ENCODE measurements at regions not wholly inside any gene's neighbourhood (a gene's known extent, or its start where the extent isn't known, plus 50 kb on each side); places are given as distances from the start of the nearest gene placed in this dataset.

DNA sequence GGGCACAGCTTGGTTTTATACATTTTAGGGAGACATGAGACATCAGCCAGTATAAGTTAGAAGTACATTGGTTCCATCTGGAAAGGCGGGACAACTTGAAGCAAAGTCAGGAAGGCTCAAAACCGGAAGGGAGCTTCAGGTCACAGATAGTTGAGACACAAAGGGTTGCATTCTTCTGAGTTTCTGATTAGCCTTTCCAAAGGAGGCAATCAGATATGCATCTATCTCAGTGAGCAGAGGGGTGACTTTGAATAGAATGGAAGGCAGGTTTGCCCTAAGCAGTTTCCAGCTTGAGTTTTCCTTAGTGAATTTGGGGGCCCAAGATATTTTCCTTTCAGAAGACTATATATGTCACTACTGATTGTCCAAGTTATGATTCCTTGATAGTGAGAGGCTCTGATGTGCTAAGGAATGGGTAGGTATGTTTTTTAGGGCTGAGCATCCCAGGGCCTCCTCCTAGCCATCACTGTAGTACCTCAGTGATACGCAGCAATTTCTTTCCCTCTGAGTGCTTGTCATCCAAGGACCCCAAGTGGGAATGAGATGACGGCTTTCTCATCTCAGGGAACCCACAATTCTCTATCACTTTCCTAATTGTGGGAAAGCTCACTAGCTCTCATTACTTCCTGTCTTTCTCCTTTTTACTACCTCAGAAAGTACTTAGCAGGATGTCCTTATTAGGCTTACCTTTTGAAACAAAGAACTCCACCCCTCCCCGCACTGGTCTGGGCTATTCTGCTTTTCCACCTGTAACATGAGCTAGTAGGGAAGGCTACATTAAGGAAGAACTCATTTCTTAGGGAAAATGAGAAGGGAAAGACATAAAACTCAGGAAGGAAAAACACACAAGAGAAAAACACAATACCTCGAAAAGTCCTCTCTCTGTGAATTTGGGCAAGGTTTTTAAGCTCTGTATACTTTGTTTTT is 632.7 kb downstream of the RAPGEF2 start:
- no peak for DNase-seq (ENCODE audit: low read depth)
- no peak overlapping the region for H3K4me3 ChIP-seq (ENCODE audit: low read length)
- TF ChIP-seq, protein P1, sequence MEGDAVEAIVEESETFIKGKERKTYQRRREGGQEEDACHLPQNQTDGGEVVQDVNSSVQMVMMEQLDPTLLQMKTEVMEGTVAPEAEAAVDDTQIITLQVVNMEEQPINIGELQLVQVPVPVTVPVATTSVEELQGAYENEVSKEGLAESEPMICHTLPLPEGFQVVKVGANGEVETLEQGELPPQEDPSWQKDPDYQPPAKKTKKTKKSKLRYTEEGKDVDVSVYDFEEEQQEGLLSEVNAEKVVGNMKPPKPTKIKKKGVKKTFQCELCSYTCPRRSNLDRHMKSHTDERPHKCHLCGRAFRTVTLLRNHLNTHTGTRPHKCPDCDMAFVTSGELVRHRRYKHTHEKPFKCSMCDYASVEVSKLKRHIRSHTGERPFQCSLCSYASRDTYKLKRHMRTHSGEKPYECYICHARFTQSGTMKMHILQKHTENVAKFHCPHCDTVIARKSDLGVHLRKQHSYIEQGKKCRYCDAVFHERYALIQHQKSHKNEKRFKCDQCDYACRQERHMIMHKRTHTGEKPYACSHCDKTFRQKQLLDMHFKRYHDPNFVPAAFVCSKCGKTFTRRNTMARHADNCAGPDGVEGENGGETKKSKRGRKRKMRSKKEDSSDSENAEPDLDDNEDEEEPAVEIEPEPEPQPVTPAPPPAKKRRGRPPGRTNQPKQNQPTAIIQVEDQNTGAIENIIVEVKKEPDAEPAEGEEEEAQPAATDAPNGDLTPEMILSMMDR (IDR thresholded peaks at IDR 0.05; ENCODE audit: insufficient read depth, low read depth, low read length, missing control alignments), result no peak

DNA sequence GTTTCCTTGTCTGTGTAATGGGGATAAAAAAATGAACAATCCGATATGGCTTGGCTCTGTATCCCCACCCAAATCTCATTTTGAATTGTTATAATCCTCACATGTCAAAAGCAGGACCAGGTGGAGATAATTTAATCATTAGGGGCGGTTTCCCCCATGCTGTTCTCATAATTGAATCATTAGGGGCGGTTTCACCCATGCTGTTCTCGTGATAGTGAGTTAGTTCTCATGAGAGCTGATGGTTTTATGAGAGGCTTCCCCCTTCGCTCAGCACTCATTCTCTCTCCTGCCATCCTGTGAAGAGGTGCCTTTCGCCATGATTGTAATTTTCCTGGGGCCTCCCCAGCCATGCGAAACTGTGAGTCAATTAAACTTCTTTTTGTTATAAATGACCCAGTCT is 633.5 kb downstream of the RAPGEF2 start:
- TF ChIP-seq, protein P1 (IDR thresholded peaks at IDR 0.05; ENCODE audit: insufficient read depth, low read depth, low read length, missing control alignments), result no peak

DNA sequence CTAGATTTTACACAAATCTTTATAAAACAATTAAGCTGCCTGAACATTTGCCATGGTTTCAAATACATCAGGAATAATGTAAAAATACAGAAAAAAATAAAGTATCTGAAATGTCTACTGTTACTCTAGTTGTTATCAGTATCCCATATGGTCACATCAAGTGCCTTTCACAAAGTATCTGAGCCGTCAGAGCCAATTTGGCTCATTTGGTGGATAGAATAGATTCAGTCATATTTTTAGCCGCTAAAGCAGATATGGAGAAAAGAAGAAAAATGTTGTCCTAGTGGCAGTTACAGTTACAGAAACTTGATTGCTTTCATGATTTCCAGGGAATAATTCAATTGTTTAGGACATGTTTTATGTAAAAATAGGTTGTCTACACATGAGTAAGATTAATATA is 641.1 kb downstream of the RAPGEF2 start:
- no peak overlapping the region for H3K4me3 ChIP-seq (ENCODE audit: low read length)
- DNase-seq (ENCODE audit: low read depth), result no peak
- TF ChIP-seq, protein P1 (IDR thresholded peaks at IDR 0.05; ENCODE audit: insufficient read depth, low read depth, low read length, missing control alignments), result no peak

More for the DNA sequence above, 633.5 kb downstream of the RAPGEF2 start:
- H3K4me3 ChIP-seq (ENCODE audit: low read length), result no peak overlapping the region
- DNase-seq (ENCODE audit: low read depth), result no peak

DNA sequence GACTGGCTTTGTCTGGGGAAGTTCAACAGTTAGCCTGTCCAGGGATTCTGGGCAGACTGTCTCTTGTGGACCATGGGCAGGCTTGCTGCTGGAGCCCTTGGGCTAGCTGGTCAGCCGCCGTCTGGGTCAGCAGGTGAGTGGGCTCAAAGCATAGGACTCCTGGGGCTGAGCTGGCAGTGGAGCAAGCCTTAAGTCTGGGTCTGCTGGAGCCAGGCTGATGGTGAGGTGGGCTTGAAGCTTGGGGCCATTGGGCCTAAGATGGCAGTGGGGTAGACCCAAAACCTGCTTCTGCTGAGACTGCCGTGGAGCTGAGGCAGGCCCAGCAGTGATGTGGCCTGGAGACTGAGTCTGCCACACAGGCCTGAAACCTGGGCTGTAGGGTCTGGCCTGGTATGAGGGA is 645.1 kb downstream of the RAPGEF2 start:
- TF ChIP-seq, protein P1 (IDR thresholded peaks at IDR 0.05; ENCODE audit: insufficient read depth, low read depth, low read length, missing control alignments), result no peak
- no peak overlapping the region for H3K4me3 ChIP-seq (ENCODE audit: low read length)
- DNase-seq (ENCODE audit: low read depth), result no peak

DNA sequence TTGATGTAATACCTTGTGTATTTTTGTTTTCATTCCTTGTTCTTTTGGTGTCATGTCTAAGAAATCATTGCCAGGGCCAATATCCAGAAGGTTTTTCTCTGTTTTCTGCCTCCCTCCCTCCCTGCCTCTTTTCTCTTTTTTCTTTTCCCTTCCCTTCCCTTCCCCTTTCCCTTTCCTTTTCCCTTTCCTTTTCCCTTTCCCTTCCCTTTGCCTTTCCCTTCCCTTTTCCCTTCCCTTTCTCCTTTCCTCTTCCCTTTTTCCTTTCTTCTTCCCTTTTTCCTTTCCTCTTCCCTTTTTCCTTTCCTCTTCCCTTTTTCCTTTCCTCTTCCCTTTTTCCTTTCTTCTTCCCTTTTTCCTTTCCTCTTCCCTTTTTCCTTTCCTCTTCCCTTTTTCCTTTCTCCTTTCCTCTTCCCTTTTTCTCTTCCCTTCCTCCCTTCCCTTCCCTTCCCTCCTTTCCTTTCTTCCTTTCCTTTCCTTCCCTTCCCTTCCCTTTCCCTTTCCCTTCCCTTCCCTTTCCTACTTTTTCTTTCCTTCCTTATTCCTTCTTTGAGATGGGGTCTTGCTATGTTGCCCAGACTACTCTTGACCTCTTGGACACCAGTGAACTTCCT is 646.1 kb downstream of the RAPGEF2 start:
- H3K4me3 ChIP-seq (ENCODE audit: low read length), result no peak overlapping the region
- DNase-seq (ENCODE audit: low read depth), result no peak
- TF ChIP-seq, protein P1 (IDR thresholded peaks at IDR 0.05; ENCODE audit: insufficient read depth, low read depth, low read length, missing control alignments), result no peak

DNA sequence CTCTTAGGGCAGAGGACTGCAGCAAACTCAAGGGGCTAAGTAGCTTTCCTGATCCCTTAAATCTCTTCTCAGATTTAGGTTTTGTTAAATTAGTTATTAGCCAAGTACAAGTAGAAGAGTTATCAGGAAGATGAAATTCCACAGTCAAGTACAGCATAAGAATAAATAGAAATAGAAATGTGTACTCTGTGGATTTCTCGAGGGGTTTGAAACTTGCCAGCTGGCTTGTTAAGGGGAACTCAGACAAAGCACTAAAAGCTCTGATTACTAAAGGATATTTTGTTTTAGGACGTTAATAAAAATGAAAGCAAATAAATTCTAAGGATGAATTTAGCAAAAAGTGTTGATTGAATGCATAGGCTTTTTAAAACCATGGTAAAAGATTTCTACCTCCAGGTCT is 654.6 kb downstream of the RAPGEF2 start:
- TF ChIP-seq, protein P1 (IDR thresholded peaks at IDR 0.05; ENCODE audit: insufficient read depth, low read depth, low read length, missing control alignments), result no peak
- DNase-seq (ENCODE audit: low read depth), result no peak

More for the DNA sequence above, 654.6 kb downstream of the RAPGEF2 start:
- no peak overlapping the region for H3K4me3 ChIP-seq (ENCODE audit: low read length)
